ENCODE measurements at regions not wholly inside any gene's neighbourhood (a gene's known extent, or its start where the extent isn't known, plus 50 kb on each side); places are given as distances from the start of the nearest gene placed in this dataset.

GRCh38 chr7:133183969-133184368 is 68.9 kb upstream of the EXOC4 start:
- no peak for TF ChIP-seq POLR2A (IDR thresholded peaks at IDR 0.05; ENCODE audit: low read depth, low read length)
- TF ChIP-seq, protein P1, sequence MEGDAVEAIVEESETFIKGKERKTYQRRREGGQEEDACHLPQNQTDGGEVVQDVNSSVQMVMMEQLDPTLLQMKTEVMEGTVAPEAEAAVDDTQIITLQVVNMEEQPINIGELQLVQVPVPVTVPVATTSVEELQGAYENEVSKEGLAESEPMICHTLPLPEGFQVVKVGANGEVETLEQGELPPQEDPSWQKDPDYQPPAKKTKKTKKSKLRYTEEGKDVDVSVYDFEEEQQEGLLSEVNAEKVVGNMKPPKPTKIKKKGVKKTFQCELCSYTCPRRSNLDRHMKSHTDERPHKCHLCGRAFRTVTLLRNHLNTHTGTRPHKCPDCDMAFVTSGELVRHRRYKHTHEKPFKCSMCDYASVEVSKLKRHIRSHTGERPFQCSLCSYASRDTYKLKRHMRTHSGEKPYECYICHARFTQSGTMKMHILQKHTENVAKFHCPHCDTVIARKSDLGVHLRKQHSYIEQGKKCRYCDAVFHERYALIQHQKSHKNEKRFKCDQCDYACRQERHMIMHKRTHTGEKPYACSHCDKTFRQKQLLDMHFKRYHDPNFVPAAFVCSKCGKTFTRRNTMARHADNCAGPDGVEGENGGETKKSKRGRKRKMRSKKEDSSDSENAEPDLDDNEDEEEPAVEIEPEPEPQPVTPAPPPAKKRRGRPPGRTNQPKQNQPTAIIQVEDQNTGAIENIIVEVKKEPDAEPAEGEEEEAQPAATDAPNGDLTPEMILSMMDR (IDR thresholded peaks at IDR 0.05; ENCODE audit: extremely low read depth in 1 of 2, insufficient read depth in 1 of 2, low read depth in 1 of 2, low read length in 2 of 2) = no peak
